IMR-90 (cell line): ENCODE measurements at regions not wholly inside any gene's neighbourhood (a gene's known extent, or its start where the extent isn't known, plus 50 kb on each side); places are given as distances from the start of the nearest gene placed in this dataset.

Experiments
- ATAC-seq: fragments of 200-7000 bp; cut with Tn5 transposase; 2 replicates; pipeline ENCODE4 v1.9.1; 2020; ENCODE audit warnings: low read depth, mild to moderate bottlenecking, moderate library complexity
- BruUV-seq: library from RNA; stranded (reverse); fragments of 400-500 nt; replicated peaks from 2 replicates; lab custom pipeline; 2021; lab: Mats Ljungman, UMichigan
- CTCF ChIA-PET: fragments of 300-600 bp; formaldehyde crosslinking; extraction: SDS; loops from one replicate; lab custom pipeline; 2021; ENCODE audit warnings: antibody characterized with exemption; lab: Yijun Ruan, JAX
- POLR2A ChIA-PET: fragments of 300-600 bp; sonication (Branson Sonifier 250); formaldehyde crosslinking; loops from one replicate; lab custom pipeline; 2022; ENCODE audit warnings: antibody characterized with exemption; ENCODE audit not compliant: unreplicated experiment; lab: Charles Lee
- DNase-seq: peaks from one replicate; pipeline ENCODE4 v3.0.0; 2013
- H2AFZ ChIP-seq: replicated peaks from 2 replicates; pipeline ENCODE3; 2013; ENCODE audit warnings: low read length, mild to moderate bottlenecking; ENCODE audit not compliant: poor library complexity
- H2AK5ac ChIP-seq: 2 replicates; pipeline ENCODE4 v1.6.1; 2013; ENCODE audit warnings: low read depth, low read length, inconsistent platforms
- H2AK9ac ChIP-seq: replicated peaks from 2 replicates; pipeline ENCODE3; 2013; ENCODE audit warnings: mild to moderate bottlenecking, low read depth, low read length, moderate library complexity; ENCODE audit not compliant: poor library complexity
- H2BK120ac ChIP-seq: 2 replicates; pipeline ENCODE4 v1.6.1; 2013; ENCODE audit warnings: low read depth, low read length, inconsistent platforms
- H2BK15ac ChIP-seq: 3 replicates; pipeline ENCODE4 v1.6.1; 2013; ENCODE audit warnings: low read depth, low read length, inconsistent platforms
- H2BK20ac ChIP-seq: 2 replicates; pipeline ENCODE4 v1.6.1; 2013; ENCODE audit warnings: low read depth, mild to moderate bottlenecking, inconsistent platforms, low read length, moderate library complexity
- H2BK5ac ChIP-seq: 2 replicates; pipeline ENCODE4 v1.6.1; 2013; ENCODE audit warnings: mild to moderate bottlenecking, low read depth, low read length, inconsistent platforms; ENCODE audit not compliant: poor library complexity, severe bottlenecking
- H3K14ac ChIP-seq: replicated peaks from 2 replicates; pipeline ENCODE4 v1.6.1; 2013; ENCODE audit warnings: low read depth, low read length, inconsistent platforms
- H3K18ac ChIP-seq: 2 replicates; pipeline ENCODE4 v1.6.1; 2013; ENCODE audit warnings: low read depth, low read length, control low read depth
- H3K23ac ChIP-seq: 2 replicates; pipeline ENCODE4 v1.6.1; 2013; ENCODE audit warnings: low read depth, low read length, inconsistent platforms
- H3K27ac ChIP-seq: 2 replicates; pipeline ENCODE4 v1.5.1; 2013; ENCODE audit warnings: mild to moderate bottlenecking, control low read depth, low read length; ENCODE audit not compliant: insufficient read depth
- H3K27me3 ChIP-seq: 2 replicates; pipeline ENCODE4 v1.6.1; 2013; ENCODE audit warnings: low read length; ENCODE audit not compliant: control insufficient read depth, insufficient read depth
- H3K36me3 ChIP-seq: 2 replicates; pipeline ENCODE4 v1.6.1; 2013; ENCODE audit warnings: low read length, mixed read lengths; ENCODE audit not compliant: control insufficient read depth, insufficient read depth
- H3K4ac ChIP-seq: 2 replicates; pipeline ENCODE4 v1.6.1; 2013; ENCODE audit warnings: low read depth, low read length, inconsistent platforms
- H3K4me1 ChIP-seq: 2 replicates; pipeline ENCODE4 v1.6.1; 2013; ENCODE audit warnings: low read length, mixed read lengths; ENCODE audit not compliant: control insufficient read depth, insufficient read depth
- H3K4me2 ChIP-seq: 2 replicates; pipeline ENCODE4 v1.6.1; 2013; ENCODE audit warnings: low read depth, mild to moderate bottlenecking, control low read depth, low read length, moderate library complexity
- H3K4me3 ChIP-seq: 2 replicates; pipeline ENCODE4 v1.5.1; 2013; ENCODE audit warnings: low read depth, mild to moderate bottlenecking, control low read depth, low read length, moderate library complexity; ENCODE audit not compliant: insufficient read depth
- H3K56ac ChIP-seq: 2 replicates; pipeline ENCODE4 v1.6.1; 2013; ENCODE audit warnings: low read length, inconsistent platforms; ENCODE audit not compliant: insufficient read depth; ENCODE audit errors: extremely low read depth
- H3K79me1 ChIP-seq, 2 experiments: 2 replicates each; pipeline ENCODE4 v1.6.1; 2013; ENCODE audit warnings: low read length in 2 of 2, inconsistent platforms in 1 of 2, low read depth in 1 of 2
- H3K9ac ChIP-seq: 2 replicates; pipeline ENCODE4 v1.6.1; 2013; ENCODE audit warnings: low read depth, low read length, control low read depth
- H3K9me1 ChIP-seq: 2 replicates; pipeline ENCODE4 v1.6.1; 2013; ENCODE audit warnings: low read length, inconsistent platforms; ENCODE audit not compliant: insufficient read depth
- H3K9me3 ChIP-seq: 2 replicates; pipeline ENCODE4 v1.6.1; 2013; ENCODE audit warnings: low read length; ENCODE audit not compliant: control insufficient read depth, insufficient read depth
- H4K20me1 ChIP-seq: 2 replicates; pipeline ENCODE4 v1.6.1; 2013; ENCODE audit warnings: low read length, inconsistent platforms; ENCODE audit not compliant: insufficient read depth
- H4K5ac ChIP-seq: 2 replicates; pipeline ENCODE4 v1.6.1; 2013; ENCODE audit warnings: mild to moderate bottlenecking, low read depth, low read length, control low read depth
- H4K8ac ChIP-seq, 2 experiments: 2 replicates each; pipeline ENCODE4 v1.6.1; 2013; ENCODE audit warnings: low read depth in 2 of 2, low read length in 2 of 2, control low read depth in 1 of 2, inconsistent platforms in 1 of 2
- H4K91ac ChIP-seq: 2 replicates; pipeline ENCODE4 v1.6.1; 2013; ENCODE audit warnings: low read depth, low read length, inconsistent platforms; ENCODE audit not compliant: insufficient read depth
- CEBPB ChIP-seq: IDR thresholded peaks from 2 replicates; pipeline ENCODE4 v1.6.1; 2012; ENCODE audit warnings: low read depth, low read length, improper control_type of control experiment
- CHD1 ChIP-seq: IDR thresholded peaks from 2 replicates; pipeline ENCODE4 v1.6.1; 2012; ENCODE audit warnings: low read depth, low read length, improper control_type of control experiment
- CTCF ChIP-seq: conservative IDR thresholded peaks from 2 replicates; pipeline ENCODE4 v1.5.1; 2012; ENCODE audit warnings: mild to moderate bottlenecking, low read depth, low read length, improper control_type of control experiment
- ELK1 ChIP-seq: fragments of 150-350 bp; IDR thresholded peaks from 2 replicates; pipeline ENCODE4 v1.6.1; 2016; ENCODE audit warnings: low read depth, mild to moderate bottlenecking, low read length, moderate library complexity, borderline replicate concordance
- FOS ChIP-seq: fragments of 150-350 bp; IDR thresholded peaks from 2 replicates; pipeline ENCODE4 v1.6.1; 2016; ENCODE audit warnings: low read depth, low read length
- MAFK ChIP-seq: IDR thresholded peaks from 2 replicates; pipeline ENCODE4 v1.6.1; 2012; ENCODE audit warnings: low read depth, low read length, improper control_type of control experiment
- NFE2L2 ChIP-seq: fragments of 150-350 bp; IDR thresholded peaks from 2 replicates; pipeline ENCODE4 v1.6.1; 2016; ENCODE audit warnings: low read depth, mild to moderate bottlenecking, low read length
- RAD21 ChIP-seq: IDR thresholded peaks from 2 replicates; pipeline ENCODE4 v1.6.1; 2012; ENCODE audit warnings: low read length, improper control_type of control experiment
- RCOR1 ChIP-seq: IDR thresholded peaks from 2 replicates; pipeline ENCODE4 v1.6.1; 2012; ENCODE audit warnings: mild to moderate bottlenecking, low read length, improper control_type of control experiment; ENCODE audit not compliant: insufficient replicate concordance
- RFX5 ChIP-seq: IDR thresholded peaks from 2 replicates; pipeline ENCODE4 v1.8.0; 2012; ENCODE audit warnings: low read depth, mild to moderate bottlenecking, low read length, moderate library complexity
- SMC3 ChIP-seq: fragments of 150-350 bp; IDR thresholded peaks from 2 replicates; pipeline ENCODE4 v1.6.1; 2016; ENCODE audit warnings: low read depth, mild to moderate bottlenecking, antibody characterized with exemption, low read length, moderate library complexity
- WGBS, 2 experiments: methylation state at CpG; one replicate each; pipeline versions ENCODE4 v1.1.5 to v1.1.7; 2013; ENCODE audit warnings: missing lambda C conversion rate in 2 of 2; ENCODE audit not compliant: insufficient read length in 1 of 2; ENCODE audit errors: extremely low coverage in 2 of 2; 5-methylcytosine and 5-hydroxymethylcytosine counted together
- dilution Hi-C: fragments of 300-500 bp; cut with HindIII; formaldehyde crosslinking; loops from one replicate; pipeline ENCODE4 v1.14.3; 2018; ENCODE audit warnings: low sequenced_read_pairs; ENCODE audit not compliant: unreplicated experiment
- in situ Hi-C: fragments of 300-500 bp; cut with MboI; formaldehyde crosslinking; loops from 3 replicates; pipeline ENCODE4 v1.14.3; 2019; ENCODE audit warnings: low sequenced_read_pairs, inconsistent platforms, mixed read lengths
- intact Hi-C: fragments of 100-400 bp; cut with micrococcal nuclease; formaldehyde crosslinking; loops from 2 replicates; pipeline ENCODE4 v1.10.0; 2022

GRCh38 chr14:25696176-25696575, 646.2 kb upstream of the STXBP6 start:
- Histone ChIP-seq H2BK15ac (no peak overlapping the region), H3K4me1 (no peaks in the 10 kb centered on the region)
- no CpG with 5 or more reads among the region's 3 CpGs for WGBS, 2 experiments

More at GRCh38 chr14:25696176-25696575, 646.2 kb upstream of the STXBP6 start:
- no peak overlapping the region for H3K23ac ChIP-seq
- no peak overlapping the region for H3K18ac ChIP-seq
- no peak overlapping the region for H2AK9ac ChIP-seq
- H3K36me3 ChIP-seq, result no peaks in the 10 kb centered on the region
- no peak overlapping the region for H3K27ac ChIP-seq
- H3K4me2 ChIP-seq, result no peak overlapping the region
- H3K79me1 ChIP-seq, result no peaks in the 10 kb centered on the region
- no peak overlapping the region for H2AFZ ChIP-seq
- no peak overlapping the region for H4K5ac ChIP-seq
- H3K4ac ChIP-seq, result no peak overlapping the region
- no peaks in the 10 kb centered on the region for H3K9me1 ChIP-seq
- dilution Hi-C loops (no loop called here), intact Hi-C loops (no loop called here), in situ Hi-C loops (no loop called here)
- CTCF ChIA-PET, result no interaction called here
- H2BK20ac ChIP-seq, result no peak overlapping the region
- no peak overlapping the region for H4K8ac ChIP-seq
- POLR2A ChIA-PET, result no interaction called here
- no peak for DNase-seq
- H3K9ac ChIP-seq, result no peak overlapping the region
- H3K9me3 ChIP-seq, result peaks cover 7% of the 10 kb centered on the region; the same call in 1 of the 2 replicates
- no peak overlapping the region for H3K56ac ChIP-seq
- no peak overlapping the region for H3K4me3 ChIP-seq
- no peak overlapping the region for H2BK120ac ChIP-seq
- H2BK5ac ChIP-seq, result no peak overlapping the region
- H3K27me3 ChIP-seq, result no peaks in the 10 kb centered on the region
- no peaks in the 10 kb centered on the region for H4K20me1 ChIP-seq
- no peak overlapping the region for H2AK5ac ChIP-seq
- no peak overlapping the region for H3K14ac ChIP-seq
- no peak for ATAC-seq
- TF ChIP-seq MAFK (no peak), CTCF (no peak), CEBPB (no peak), RCOR1 (no peak), CHD1 (no peak), RFX5 (no peak), ELK1 (no peak), SMC3 (no peak), FOS (no peak), NFE2L2 (no peak), RAD21 (no peak)
- H4K91ac ChIP-seq, result no peak overlapping the region
- BruUV-seq, result no TSS peak
